ENCODE measurements at regions not wholly inside any gene's neighbourhood (a gene's known extent, or its start where the extent isn't known, plus 50 kb on each side); places are given as distances from the start of the nearest gene placed in this dataset.

DNA sequence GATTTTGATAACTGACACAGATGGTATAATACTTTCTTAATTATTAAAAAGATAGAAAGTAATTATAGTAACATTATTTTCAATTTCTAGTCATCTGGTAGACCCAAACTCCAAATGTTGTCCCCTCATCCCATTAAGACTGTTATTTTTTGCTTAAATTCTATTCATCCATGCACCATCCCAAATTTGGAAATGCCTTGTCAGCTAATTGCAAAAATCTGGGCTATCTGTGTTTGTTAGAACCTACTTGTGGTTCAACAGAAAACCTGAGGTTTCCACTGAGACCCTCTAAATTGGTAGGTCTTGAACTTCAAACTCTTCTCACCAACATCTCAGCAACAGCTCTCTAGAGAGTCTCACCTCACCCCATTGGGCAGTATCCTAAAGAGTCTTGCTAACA is 172.2 kb upstream of the ADGRL3 start (continued):
- TF ChIP-seq ZNF232 (CRISPR knock-in tag; IDR thresholded peaks at IDR 0.05) (no peak), NFE2L1 (CRISPR knock-in tag; IDR thresholded peaks at IDR 0.05) (no peak)

DNA sequence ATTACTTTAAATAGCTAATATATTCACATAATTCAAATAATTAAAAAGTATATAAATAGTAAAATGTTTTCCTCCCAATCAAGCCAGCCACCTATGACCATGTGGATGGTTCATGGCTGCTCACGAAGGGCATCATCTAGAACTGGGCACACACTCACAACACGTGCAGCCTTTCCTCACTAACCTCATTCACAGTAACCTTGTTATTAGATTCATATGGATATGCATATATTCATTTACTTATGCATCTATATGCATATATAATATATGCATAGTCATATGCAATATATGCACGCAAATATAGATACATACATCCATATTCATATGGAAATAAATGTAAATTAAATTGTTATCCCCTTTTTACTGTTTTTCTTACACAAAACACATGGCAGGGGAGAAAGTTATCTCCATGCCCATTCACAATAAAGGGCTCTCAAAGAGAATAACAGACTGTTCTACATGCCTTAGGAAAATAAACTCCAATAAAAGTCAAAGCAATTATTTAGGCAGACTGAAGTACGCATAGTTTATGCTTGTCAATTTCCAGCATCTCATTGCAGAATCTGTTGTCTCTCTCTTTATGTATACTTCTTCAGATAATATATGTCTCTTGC is 163.9 kb upstream of the ADGRL3 start:
- DNase-seq (ENCODE audit: low spot score): no peak
- no peaks in the 10 kb centered on the region for H3K27me3 Mint-ChIP-seq (ENCODE audit: low read depth)
- H3K27ac Mint-ChIP-seq: no peak overlapping the region
- TF ChIP-seq, protein P1, sequence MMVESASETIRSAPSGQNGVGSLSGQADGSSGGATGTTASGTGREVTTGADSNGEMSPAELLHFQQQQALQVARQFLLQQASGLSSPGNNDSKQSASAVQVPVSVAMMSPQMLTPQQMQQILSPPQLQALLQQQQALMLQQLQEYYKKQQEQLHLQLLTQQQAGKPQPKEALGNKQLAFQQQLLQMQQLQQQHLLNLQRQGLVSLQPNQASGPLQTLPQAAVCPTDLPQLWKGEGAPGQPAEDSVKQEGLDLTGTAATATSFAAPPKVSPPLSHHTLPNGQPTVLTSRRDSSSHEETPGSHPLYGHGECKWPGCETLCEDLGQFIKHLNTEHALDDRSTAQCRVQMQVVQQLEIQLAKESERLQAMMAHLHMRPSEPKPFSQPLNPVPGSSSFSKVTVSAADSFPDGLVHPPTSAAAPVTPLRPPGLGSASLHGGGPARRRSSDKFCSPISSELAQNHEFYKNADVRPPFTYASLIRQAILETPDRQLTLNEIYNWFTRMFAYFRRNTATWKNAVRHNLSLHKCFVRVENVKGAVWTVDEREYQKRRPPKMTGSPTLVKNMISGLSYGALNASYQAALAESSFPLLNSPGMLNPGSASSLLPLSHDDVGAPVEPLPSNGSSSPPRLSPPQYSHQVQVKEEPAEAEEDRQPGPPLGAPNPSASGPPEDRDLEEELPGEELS (CRISPR knock-in tag; IDR thresholded peaks at IDR 0.05): no peak
- TF ChIP-seq NR1H2 (CRISPR knock-in tag; IDR thresholded peaks at IDR 0.05) (no peak), TCF7 (CRISPR knock-in tag; IDR thresholded peaks at IDR 0.05; ENCODE audit: low read depth) (no peak), ESRRA (CRISPR knock-in tag; IDR thresholded peaks at IDR 0.05; ENCODE audit: borderline replicate concordance) (no peak), TP53 (CRISPR knock-in tag; IDR thresholded peaks at IDR 0.05) (no peak), ZNF317 (CRISPR knock-in tag; IDR thresholded peaks at IDR 0.05; ENCODE audit: borderline replicate concordance, low read depth) (no peak)
- TF ChIP-seq, protein P2, sequence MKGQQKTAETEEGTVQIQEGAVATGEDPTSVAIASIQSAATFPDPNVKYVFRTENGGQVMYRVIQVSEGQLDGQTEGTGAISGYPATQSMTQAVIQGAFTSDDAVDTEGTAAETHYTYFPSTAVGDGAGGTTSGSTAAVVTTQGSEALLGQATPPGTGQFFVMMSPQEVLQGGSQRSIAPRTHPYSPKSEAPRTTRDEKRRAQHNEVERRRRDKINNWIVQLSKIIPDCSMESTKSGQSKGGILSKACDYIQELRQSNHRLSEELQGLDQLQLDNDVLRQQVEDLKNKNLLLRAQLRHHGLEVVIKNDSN (CRISPR knock-in tag; IDR thresholded peaks at IDR 0.05): no peak
- TF ChIP-seq, protein P3, sequence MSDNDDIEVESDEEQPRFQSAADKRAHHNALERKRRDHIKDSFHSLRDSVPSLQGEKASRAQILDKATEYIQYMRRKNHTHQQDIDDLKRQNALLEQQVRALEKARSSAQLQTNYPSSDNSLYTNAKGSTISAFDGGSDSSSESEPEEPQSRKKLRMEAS (CRISPR knock-in tag; IDR thresholded peaks at IDR 0.05): no peak
- TF ChIP-seq, protein P4, sequence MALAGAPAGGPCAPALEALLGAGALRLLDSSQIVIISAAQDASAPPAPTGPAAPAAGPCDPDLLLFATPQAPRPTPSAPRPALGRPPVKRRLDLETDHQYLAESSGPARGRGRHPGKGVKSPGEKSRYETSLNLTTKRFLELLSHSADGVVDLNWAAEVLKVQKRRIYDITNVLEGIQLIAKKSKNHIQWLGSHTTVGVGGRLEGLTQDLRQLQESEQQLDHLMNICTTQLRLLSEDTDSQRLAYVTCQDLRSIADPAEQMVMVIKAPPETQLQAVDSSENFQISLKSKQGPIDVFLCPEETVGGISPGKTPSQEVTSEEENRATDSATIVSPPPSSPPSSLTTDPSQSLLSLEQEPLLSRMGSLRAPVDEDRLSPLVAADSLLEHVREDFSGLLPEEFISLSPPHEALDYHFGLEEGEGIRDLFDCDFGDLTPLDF (CRISPR knock-in tag; IDR thresholded peaks at IDR 0.05): no peak
- TF ChIP-seq, protein P5, sequence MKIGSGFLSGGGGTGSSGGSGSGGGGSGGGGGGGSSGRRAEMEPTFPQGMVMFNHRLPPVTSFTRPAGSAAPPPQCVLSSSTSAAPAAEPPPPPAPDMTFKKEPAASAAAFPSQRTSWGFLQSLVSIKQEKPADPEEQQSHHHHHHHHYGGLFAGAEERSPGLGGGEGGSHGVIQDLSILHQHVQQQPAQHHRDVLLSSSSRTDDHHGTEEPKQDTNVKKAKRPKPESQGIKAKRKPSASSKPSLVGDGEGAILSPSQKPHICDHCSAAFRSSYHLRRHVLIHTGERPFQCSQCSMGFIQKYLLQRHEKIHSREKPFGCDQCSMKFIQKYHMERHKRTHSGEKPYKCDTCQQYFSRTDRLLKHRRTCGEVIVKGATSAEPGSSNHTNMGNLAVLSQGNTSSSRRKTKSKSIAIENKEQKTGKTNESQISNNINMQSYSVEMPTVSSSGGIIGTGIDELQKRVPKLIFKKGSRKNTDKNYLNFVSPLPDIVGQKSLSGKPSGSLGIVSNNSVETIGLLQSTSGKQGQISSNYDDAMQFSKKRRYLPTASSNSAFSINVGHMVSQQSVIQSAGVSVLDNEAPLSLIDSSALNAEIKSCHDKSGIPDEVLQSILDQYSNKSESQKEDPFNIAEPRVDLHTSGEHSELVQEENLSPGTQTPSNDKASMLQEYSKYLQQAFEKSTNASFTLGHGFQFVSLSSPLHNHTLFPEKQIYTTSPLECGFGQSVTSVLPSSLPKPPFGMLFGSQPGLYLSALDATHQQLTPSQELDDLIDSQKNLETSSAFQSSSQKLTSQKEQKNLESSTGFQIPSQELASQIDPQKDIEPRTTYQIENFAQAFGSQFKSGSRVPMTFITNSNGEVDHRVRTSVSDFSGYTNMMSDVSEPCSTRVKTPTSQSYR (CRISPR knock-in tag; IDR thresholded peaks at IDR 0.05): no peak
- TF ChIP-seq, protein P6, sequence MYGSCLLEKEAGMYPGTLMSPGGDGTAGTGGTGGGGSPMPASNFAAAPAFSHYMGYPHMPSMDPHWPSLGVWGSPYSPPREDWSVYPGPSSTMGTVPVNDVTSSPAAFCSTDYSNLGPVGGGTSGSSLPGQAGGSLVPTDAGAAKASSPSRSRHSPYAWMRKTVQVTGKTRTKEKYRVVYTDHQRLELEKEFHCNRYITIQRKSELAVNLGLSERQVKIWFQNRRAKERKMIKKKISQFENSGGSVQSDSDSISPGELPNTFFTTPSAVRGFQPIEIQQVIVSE (CRISPR knock-in tag; IDR thresholded peaks at IDR 0.05; ENCODE audit: borderline replicate concordance): no peak
- POLR2A ChIA-PET: no interaction called here
- CTCF ChIA-PET: no interaction called here
- no peak overlapping the region for H3K4me3 Mint-ChIP-seq
- no peak for ATAC-seq
- H3K9me3 Mint-ChIP-seq: peaks cover 8% of the 10 kb centered on the region; the same call in 1 of the 2 replicates
- peaks cover 3% of the 10 kb centered on the region for H3K36me3 Mint-ChIP-seq
- H3K4me1 Mint-ChIP-seq: peaks cover 3% of the 10 kb centered on the region

DNA sequence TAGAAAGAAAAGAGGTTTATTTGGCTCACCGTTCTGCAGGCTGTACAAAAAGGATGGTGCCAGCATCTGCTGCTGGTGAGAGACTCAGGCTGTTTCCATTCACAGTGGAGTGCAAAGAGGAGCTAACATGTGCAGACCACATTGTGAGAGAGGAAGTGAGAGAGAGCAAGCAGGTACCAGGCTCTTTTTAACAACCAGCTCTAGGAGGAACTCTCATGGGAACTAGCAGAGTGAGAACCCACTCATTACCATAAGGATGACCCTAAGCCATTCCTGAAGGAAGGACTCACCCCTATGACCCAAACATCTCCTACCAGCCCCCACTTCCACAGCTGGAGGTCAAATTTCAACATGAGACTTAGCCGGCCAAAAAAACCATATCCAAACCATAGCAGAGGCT is 158.6 kb upstream of the ADGRL3 start:
- Mint-ChIP-seq H3K27me3 (ENCODE audit: low read depth) (no peaks in the 10 kb centered on the region), H3K36me3 (peaks cover 3% of the 10 kb centered on the region), H3K9me3 (peaks cover 10% of the 10 kb centered on the region; the same call in 1 of the 2 replicates), H3K4me1 (peaks cover 10% of the 10 kb centered on the region), H3K27ac (peak overlapping the region; percentile 28), H3K4me3 (no peak overlapping the region)
- ChIA-PET CTCF (no interaction called here), POLR2A (no interaction called here)
- DNase-seq (ENCODE audit: low spot score) (no peak), ATAC-seq (peak; percentile 85)
- TF ChIP-seq, protein P7, sequence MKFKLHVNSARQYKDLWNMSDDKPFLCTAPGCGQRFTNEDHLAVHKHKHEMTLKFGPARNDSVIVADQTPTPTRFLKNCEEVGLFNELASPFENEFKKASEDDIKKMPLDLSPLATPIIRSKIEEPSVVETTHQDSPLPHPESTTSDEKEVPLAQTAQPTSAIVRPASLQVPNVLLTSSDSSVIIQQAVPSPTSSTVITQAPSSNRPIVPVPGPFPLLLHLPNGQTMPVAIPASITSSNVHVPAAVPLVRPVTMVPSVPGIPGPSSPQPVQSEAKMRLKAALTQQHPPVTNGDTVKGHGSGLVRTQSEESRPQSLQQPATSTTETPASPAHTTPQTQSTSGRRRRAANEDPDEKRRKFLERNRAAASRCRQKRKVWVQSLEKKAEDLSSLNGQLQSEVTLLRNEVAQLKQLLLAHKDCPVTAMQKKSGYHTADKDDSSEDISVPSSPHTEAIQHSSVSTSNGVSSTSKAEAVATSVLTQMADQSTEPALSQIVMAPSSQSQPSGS (CRISPR knock-in tag; IDR thresholded peaks at IDR 0.05; ENCODE audit: borderline replicate concordance, low read depth): no peak
- TF ChIP-seq PRRX2 (CRISPR knock-in tag; IDR thresholded peaks at IDR 0.05) (no peak), SP1 (CRISPR knock-in tag; conservative IDR thresholded peaks at IDR 0.05) (no peak), ATF1 (CRISPR knock-in tag; IDR thresholded peaks at IDR 0.05) (no peak), RORB (CRISPR knock-in tag; IDR thresholded peaks at IDR 0.05) (no peak), JUN (CRISPR knock-in tag; IDR thresholded peaks at IDR 0.05) (no peak), NR1H2 (CRISPR knock-in tag; IDR thresholded peaks at IDR 0.05) (no peak), IRF2 (CRISPR knock-in tag; IDR thresholded peaks at IDR 0.05; ENCODE audit: borderline replicate concordance, low read depth) (no peak), GRHL2 (CRISPR knock-in tag; IDR thresholded peaks at IDR 0.05; ENCODE audit: insufficient replicate concordance, severe bottlenecking) (no peak), ZNF423 (CRISPR knock-in tag; IDR thresholded peaks at IDR 0.05) (no peak)
- TF ChIP-seq, protein P8, sequence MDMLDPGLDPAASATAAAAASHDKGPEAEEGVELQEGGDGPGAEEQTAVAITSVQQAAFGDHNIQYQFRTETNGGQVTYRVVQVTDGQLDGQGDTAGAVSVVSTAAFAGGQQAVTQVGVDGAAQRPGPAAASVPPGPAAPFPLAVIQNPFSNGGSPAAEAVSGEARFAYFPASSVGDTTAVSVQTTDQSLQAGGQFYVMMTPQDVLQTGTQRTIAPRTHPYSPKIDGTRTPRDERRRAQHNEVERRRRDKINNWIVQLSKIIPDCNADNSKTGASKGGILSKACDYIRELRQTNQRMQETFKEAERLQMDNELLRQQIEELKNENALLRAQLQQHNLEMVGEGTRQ (CRISPR knock-in tag; IDR thresholded peaks at IDR 0.05): no peak

All from WTC11 (cell line).